Vagina (tissue), 2 donors: ENCODE measurements at regions not wholly inside any gene's neighbourhood (a gene's known extent, or its start where the extent isn't known, plus 50 kb on each side); places are given as distances from the start of the nearest gene placed in this dataset.

Experiments used
- CTCF ChIP-seq, 3 experiments: fragments of 450-650 bp in 2 of 3; fragments of 200-600 bp in 1 of 3; sonication (generic) in 1 of 3; IDR thresholded peaks; one replicate each; pipeline ENCODE4 v1.5.1; 2017 to 2019; ENCODE audit warnings: antibody characterized with exemption in 3 of 3, mild to moderate bottlenecking in 2 of 3, moderate library complexity in 2 of 3
- POLR2A ChIP-seq, 2 donors: fragments of 450-650 bp; IDR thresholded peaks; one replicate each; pipeline ENCODE4 v1.6.1; 2017; ENCODE audit warnings: antibody characterized with exemption in 2 of 2, mild to moderate bottlenecking in 2 of 2, moderate library complexity in 2 of 2
- POLR2AphosphoS5 ChIP-seq, 2 donors: sonication (generic); formaldehyde crosslinking; IDR thresholded peaks; one replicate each; pipeline ENCODE4 v1.9.0; 2017; ENCODE audit warnings: antibody characterized with exemption in 2 of 2, mild to moderate bottlenecking in 2 of 2, low read depth in 1 of 2; ENCODE audit not compliant: insufficient read depth in 1 of 2

- no peak for TF ChIP-seq CTCF (IDR thresholded peaks at IDR 0.05)
- no peak for TF ChIP-seq POLR2A (IDR thresholded peaks at IDR 0.05)
- no peak for TF ChIP-seq POLR2AphosphoS5 (IDR thresholded peaks at IDR 0.05; ENCODE audit: insufficient read depth in 1 of 2, low read depth in 1 of 2)
These were observed 249.4 kb upstream of the SLC14A2 start for GRCh38 chr18:45365835-45366234.
